Neural cell (in vitro differentiated cells): ENCODE measurements at regions not wholly inside any gene's neighbourhood (a gene's known extent, or its start where the extent isn't known, plus 50 kb on each side); places are given as distances from the start of the nearest gene placed in this dataset.

ENCODE experiments used
- H2AFZ ChIP-seq: fragments of 200-600, 300-800 bp; sonication (generic), shearing (Covaris generic); 2 replicates; pipeline ENCODE4 v1.6.0; 2014; ENCODE audit warnings: low read depth, mild to moderate bottlenecking, antibody characterized with exemption, low read length, moderate library complexity
- H3F3A ChIP-seq: fragments of 200-600 bp; shearing (Covaris generic); 2 replicates; pipeline ENCODE4 v1.6.1; 2016; ENCODE audit warnings: mild to moderate bottlenecking, moderate library complexity, mixed read lengths, antibody characterized with exemption, low read length; ENCODE audit not compliant: insufficient read depth, poor library complexity, severe bottlenecking
- H3K27ac ChIP-seq: fragments of 200-600, 300-800 bp; sonication (generic), shearing (Covaris generic); 2 replicates; pipeline ENCODE4 v1.5.1; 2014; ENCODE audit warnings: mild to moderate bottlenecking, low read length, moderate library complexity
- H3K27me3 ChIP-seq: fragments of 300-800, 200-600 bp; sonication (generic), shearing (Covaris generic); 2 replicates; pipeline ENCODE4 v1.6.0; 2014; ENCODE audit warnings: mild to moderate bottlenecking, low read depth, low read length, moderate library complexity; ENCODE audit not compliant: insufficient read depth
- H3K36me3 ChIP-seq: fragments of 300-800, 200-600 bp; sonication (generic), shearing (Covaris generic); 2 replicates; pipeline ENCODE4 v1.5.1; 2014; ENCODE audit warnings: mild to moderate bottlenecking, antibody characterized with exemption, low read length, moderate library complexity; ENCODE audit not compliant: insufficient read depth
- H3K4me2 ChIP-seq: fragments of 300-800, 200-600 bp; sonication (generic), shearing (Covaris generic); 2 replicates; pipeline ENCODE4 v1.6.0; 2014; ENCODE audit warnings: mild to moderate bottlenecking, low read length
- H3K4me3 ChIP-seq: fragments of 300-800, 200-600 bp; sonication (generic), shearing (Covaris generic); 2 replicates; pipeline ENCODE4 v1.5.1; 2014; ENCODE audit warnings: mild to moderate bottlenecking, low read length, moderate library complexity
- H3K79me2 ChIP-seq: fragments of 200-600 bp; shearing (Covaris generic); replicated peaks from 2 replicates; pipeline ENCODE4 v1.6.0; 2014; ENCODE audit warnings: mild to moderate bottlenecking, low read length, moderate library complexity; ENCODE audit not compliant: insufficient read depth
- H3K9ac ChIP-seq: fragments of 300-800, 200-600 bp; sonication (generic), shearing (Covaris generic); 2 replicates; pipeline ENCODE4 v1.6.1; 2016; ENCODE audit warnings: mild to moderate bottlenecking, low read length, mixed read lengths
- H3K9me2 ChIP-seq: fragments of 200-600 bp; shearing (Covaris generic); 2 replicates; pipeline ENCODE4 v1.6.1; 2016; ENCODE audit warnings: mild to moderate bottlenecking, low read length, mixed read lengths; ENCODE audit not compliant: insufficient read depth
- H3K9me3 ChIP-seq: fragments of 200-600, 300-800 bp; sonication (generic), shearing (Covaris generic); 2 replicates; pipeline ENCODE4 v1.6.1; 2016; ENCODE audit warnings: mild to moderate bottlenecking, mixed run types, low read length, moderate library complexity, mixed read lengths
- H4K20me1 ChIP-seq: fragments of 200-600 bp; shearing (Covaris generic); 2 replicates; pipeline ENCODE4 v1.6.1; 2016; ENCODE audit warnings: mild to moderate bottlenecking, mixed run types; ENCODE audit not compliant: insufficient read depth
- EP300 ChIP-seq: fragments of 450-650 bp; conservative IDR thresholded peaks from 2 replicates; pipeline ENCODE4 v1.6.1; 2014; ENCODE audit warnings: antibody characterized with exemption, mild to moderate bottlenecking, moderate library complexity; ENCODE audit not compliant: poor library complexity, severe bottlenecking
- EZH2 ChIP-seq: fragments of 200-600, 300-800 bp; shearing (Covaris generic), sonication (generic); IDR thresholded peaks from 2 replicates; pipeline ENCODE4 v1.6.1; 2014; ENCODE audit warnings: antibody characterized with exemption, low read length, borderline replicate concordance, mild to moderate bottlenecking; ENCODE audit not compliant: insufficient read depth, poor library complexity, severe bottlenecking
- MXI1 ChIP-seq: fragments of 450-650 bp; conservative IDR thresholded peaks from 2 replicates; pipeline ENCODE4 v1.6.1; 2014; ENCODE audit warnings: antibody characterized with exemption, mild to moderate bottlenecking; ENCODE audit not compliant: poor library complexity, severe bottlenecking
- POLR2AphosphoS5 ChIP-seq: IDR thresholded peaks from 2 replicates; pipeline ENCODE4 v1.6.1; 2012
- RAD21 ChIP-seq: fragments of 450-650 bp; conservative IDR thresholded peaks from 2 replicates; pipeline ENCODE4 v1.6.1; 2014; ENCODE audit warnings: antibody characterized with exemption, mild to moderate bottlenecking, moderate library complexity
- SMC3 ChIP-seq: fragments of 450-650 bp; conservative IDR thresholded peaks from 2 replicates; pipeline ENCODE4 v1.6.1; 2014; ENCODE audit warnings: antibody characterized with exemption, mild to moderate bottlenecking, moderate library complexity; ENCODE audit not compliant: poor library complexity
- TAF1 ChIP-seq: IDR thresholded peaks from 2 replicates; pipeline ENCODE4 v1.6.1; 2012; ENCODE audit warnings: low read depth
- TF ChIP-seq, protein P1 (sequence below): fragments of 450-650 bp; IDR thresholded peaks from 2 replicates; pipeline ENCODE4 v1.5.1; 2014; ENCODE audit warnings: antibody characterized with exemption, mild to moderate bottlenecking, moderate library complexity; ENCODE audit not compliant: poor library complexity, severe bottlenecking
- TF ChIP-seq, protein P2 (sequence below): IDR thresholded peaks from 2 replicates; pipeline ENCODE4 v1.6.1; 2012; ENCODE audit warnings: borderline replicate concordance

DNA sequence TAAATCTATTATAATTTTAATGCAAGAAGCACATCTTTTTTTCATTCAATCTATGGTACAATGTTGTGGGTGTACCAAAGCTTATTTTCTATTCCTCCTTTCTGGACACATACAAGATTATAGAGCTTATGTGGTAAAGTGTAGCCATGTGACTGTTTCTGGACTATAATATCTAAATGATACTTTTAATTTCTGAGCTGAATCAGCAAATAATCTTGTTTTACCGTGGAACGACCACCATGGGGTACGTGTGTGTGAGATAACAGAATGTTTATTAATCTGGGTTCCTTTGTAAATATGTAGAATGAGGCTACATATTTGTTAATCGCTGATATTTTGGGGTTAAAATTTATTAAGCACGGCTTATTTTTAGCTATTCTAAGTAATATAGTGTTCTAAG lies 111.5 kb upstream of the EYS start:
- no peak overlapping the region for H3K9ac ChIP-seq
- no peak for TF ChIP-seq RAD21
- TF ChIP-seq TAF1 = no peak
- TF ChIP-seq, protein P1, sequence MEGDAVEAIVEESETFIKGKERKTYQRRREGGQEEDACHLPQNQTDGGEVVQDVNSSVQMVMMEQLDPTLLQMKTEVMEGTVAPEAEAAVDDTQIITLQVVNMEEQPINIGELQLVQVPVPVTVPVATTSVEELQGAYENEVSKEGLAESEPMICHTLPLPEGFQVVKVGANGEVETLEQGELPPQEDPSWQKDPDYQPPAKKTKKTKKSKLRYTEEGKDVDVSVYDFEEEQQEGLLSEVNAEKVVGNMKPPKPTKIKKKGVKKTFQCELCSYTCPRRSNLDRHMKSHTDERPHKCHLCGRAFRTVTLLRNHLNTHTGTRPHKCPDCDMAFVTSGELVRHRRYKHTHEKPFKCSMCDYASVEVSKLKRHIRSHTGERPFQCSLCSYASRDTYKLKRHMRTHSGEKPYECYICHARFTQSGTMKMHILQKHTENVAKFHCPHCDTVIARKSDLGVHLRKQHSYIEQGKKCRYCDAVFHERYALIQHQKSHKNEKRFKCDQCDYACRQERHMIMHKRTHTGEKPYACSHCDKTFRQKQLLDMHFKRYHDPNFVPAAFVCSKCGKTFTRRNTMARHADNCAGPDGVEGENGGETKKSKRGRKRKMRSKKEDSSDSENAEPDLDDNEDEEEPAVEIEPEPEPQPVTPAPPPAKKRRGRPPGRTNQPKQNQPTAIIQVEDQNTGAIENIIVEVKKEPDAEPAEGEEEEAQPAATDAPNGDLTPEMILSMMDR = no peak
- TF ChIP-seq MXI1 = no peak
- TF ChIP-seq, protein P2, sequence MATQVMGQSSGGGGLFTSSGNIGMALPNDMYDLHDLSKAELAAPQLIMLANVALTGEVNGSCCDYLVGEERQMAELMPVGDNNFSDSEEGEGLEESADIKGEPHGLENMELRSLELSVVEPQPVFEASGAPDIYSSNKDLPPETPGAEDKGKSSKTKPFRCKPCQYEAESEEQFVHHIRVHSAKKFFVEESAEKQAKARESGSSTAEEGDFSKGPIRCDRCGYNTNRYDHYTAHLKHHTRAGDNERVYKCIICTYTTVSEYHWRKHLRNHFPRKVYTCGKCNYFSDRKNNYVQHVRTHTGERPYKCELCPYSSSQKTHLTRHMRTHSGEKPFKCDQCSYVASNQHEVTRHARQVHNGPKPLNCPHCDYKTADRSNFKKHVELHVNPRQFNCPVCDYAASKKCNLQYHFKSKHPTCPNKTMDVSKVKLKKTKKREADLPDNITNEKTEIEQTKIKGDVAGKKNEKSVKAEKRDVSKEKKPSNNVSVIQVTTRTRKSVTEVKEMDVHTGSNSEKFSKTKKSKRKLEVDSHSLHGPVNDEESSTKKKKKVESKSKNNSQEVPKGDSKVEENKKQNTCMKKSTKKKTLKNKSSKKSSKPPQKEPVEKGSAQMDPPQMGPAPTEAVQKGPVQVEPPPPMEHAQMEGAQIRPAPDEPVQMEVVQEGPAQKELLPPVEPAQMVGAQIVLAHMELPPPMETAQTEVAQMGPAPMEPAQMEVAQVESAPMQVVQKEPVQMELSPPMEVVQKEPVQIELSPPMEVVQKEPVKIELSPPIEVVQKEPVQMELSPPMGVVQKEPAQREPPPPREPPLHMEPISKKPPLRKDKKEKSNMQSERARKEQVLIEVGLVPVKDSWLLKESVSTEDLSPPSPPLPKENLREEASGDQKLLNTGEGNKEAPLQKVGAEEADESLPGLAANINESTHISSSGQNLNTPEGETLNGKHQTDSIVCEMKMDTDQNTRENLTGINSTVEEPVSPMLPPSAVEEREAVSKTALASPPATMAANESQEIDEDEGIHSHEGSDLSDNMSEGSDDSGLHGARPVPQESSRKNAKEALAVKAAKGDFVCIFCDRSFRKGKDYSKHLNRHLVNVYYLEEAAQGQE = no peak
- no peak for TF ChIP-seq EZH2
- TF ChIP-seq EP300 = no peak
- no peak for TF ChIP-seq POLR2AphosphoS5
- TF ChIP-seq SMC3 = no peak

DNA sequence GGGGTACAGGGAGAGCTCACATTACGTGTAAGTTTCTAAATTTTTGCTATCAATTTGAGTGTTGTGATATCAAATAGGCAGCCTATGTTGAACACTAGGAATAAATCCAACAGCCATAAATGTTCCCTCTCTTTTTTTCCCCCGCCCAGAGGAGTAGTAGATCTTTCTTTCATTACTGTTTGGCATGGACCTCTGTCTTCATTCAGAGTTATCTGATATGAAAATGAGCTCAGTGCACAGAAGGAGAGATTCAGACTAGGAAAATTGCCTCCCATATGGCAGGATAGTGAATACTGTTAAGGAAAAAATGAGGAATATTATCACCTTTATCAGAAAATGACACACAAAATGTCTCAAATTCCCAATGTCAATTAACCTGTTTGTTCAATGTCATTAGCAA lies 110.0 kb upstream of the EYS start:
- TF ChIP-seq, protein P2 = no peak
- TF ChIP-seq POLR2AphosphoS5 (no peak), MXI1 (no peak), TAF1 (no peak), SMC3 (no peak), EP300 (no peak), EZH2 (no peak), RAD21 (no peak)
- TF ChIP-seq, protein P1 = no peak
- Histone ChIP-seq H3K36me3 (no peaks in the 10 kb centered on the region), H3K27ac (no peak overlapping the region), H3K27me3 (no peaks in the 10 kb centered on the region), H3K9ac (no peak overlapping the region), H2AFZ (no peak overlapping the region), H3F3A (no peaks in the 10 kb centered on the region), H3K4me2 (no peak overlapping the region), H4K20me1 (no peaks in the 10 kb centered on the region), H3K79me2 (no peaks in the 10 kb centered on the region), H3K4me3 (no peak overlapping the region), H3K9me3 (no peaks in the 10 kb centered on the region), H3K9me2 (no peaks in the 10 kb centered on the region)

More for the DNA sequence above, 111.5 kb upstream of the EYS start:
- no peaks in the 10 kb centered on the region for H4K20me1 ChIP-seq
- no peak overlapping the region for H3K4me3 ChIP-seq
- H3K4me2 ChIP-seq = no peak overlapping the region
- H2AFZ ChIP-seq = no peak overlapping the region
- no peaks in the 10 kb centered on the region for H3K79me2 ChIP-seq
- no peaks in the 10 kb centered on the region for H3F3A ChIP-seq
- no peaks in the 10 kb centered on the region for H3K9me2 ChIP-seq
- no peaks in the 10 kb centered on the region for H3K36me3 ChIP-seq
- no peak overlapping the region for H3K27ac ChIP-seq
- no peaks in the 10 kb centered on the region for H3K9me3 ChIP-seq
- no peaks in the 10 kb centered on the region for H3K27me3 ChIP-seq
